HG03558 (cell line): ENCODE measurements at regions not wholly inside any gene's neighbourhood (a gene's known extent, or its start where the extent isn't known, plus 50 kb on each side); places are given as distances from the start of the nearest gene placed in this dataset.
A peak's percentile ranks its signal among the peaks of the same experiment; 100 is the strongest.
"Not testable (repeated sequence)": the region's sequence is repeated elsewhere in the genome, so short reads cannot be mapped to it uniquely, and the experiment has no call there.

Experiments
- ATAC-seq: cut with Tn5 transposase; IDR thresholded peaks from one replicate; pipeline ENCODE4 v1.9.1; 2021; ENCODE audit warnings: moderate number of reproducible peaks; ENCODE audit not compliant: unreplicated experiment; ENCODE audit errors: extremely low read depth

DNA sequence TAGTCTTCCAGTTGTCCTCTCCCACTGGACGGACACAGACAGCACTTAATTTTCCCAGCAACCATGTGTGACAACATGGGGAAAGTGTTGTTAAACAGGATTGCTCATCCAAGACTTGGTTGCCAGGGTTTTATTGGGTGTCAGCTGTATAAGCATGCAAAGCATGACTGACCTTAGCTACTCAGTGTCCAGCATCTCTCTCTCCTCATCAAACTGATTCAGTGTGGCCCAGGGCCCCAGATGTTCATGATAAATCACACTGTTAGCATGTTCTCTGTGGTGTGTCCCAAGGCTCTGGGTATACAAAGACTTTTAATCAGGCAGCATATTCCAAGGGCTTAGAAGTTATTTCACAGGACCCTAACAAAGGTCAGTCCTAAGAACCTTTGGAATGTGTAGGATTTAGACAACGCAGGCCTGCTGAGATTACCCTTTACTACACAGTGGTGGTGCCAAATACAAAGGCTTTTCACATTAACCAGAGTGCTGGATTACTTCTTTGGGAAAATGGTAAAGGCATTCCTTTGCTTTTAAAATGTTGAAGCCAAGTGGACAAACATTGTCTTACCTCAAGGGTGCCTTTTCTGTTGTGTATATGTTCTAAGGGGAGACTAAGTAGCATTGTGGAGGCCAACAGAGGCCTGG is 213.3 kb downstream of the GLUD2 start:
- no peak for ATAC-seq

DNA sequence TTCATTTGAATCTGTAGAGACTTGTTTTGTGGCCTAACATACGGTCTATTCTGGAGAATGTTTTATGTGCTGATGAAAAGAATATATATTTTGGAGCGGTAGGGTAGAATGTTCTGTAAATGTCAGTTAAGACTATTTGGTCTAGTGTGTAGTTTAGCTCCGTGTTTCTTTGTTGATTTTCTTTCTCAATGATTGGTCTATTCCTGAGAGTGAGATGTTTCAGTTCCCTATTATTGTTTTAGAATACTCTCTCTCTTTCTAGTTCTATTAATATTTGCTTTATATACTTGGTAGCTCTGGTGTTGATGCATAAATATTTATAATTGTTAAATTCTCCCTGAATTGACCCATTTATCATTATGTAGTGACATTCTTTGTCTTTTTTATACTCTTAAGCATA is 236.5 kb downstream of the GLUD2 start:
- ATAC-seq: no peak

DNA sequence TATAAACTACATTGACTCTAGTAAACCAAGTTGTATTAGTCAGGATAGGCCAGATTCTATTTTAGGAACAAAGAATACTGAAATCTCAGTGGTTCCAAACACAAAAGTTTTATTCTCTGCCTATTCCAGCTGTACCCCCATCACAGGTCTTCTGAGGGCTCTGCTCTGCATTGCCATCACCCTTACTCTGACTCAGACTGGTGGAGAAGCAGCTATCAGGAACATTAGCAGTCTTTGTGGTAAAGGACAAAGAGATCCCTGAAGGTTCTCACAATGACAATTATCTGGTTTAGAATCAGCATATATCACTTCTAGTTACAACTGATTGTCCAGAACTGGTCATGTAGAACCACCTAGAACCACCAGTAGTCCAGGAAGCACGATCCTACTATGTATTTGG is 251.1 kb downstream of the GLUD2 start:
- ATAC-seq: no peak

DNA sequence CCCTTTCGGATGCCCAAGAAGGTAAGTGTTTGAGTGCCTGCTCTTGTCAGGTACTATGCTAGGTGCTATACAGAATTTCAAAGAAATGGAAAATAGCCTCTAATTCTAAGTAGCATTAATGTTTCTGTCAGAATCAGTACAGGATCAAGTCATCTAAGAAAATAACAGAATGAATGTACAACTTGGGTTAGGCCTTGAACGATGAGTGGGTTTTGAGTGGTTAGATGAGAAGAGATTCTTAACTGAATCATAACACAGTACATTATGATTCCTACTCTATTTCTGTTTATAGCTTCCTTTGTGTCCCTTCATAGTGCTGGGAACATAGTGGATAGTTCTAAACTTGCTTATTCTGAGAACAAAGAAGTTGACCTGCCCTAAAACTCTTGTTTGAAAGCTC is 253.9 kb downstream of the GLUD2 start:
- ATAC-seq: no peak

DNA sequence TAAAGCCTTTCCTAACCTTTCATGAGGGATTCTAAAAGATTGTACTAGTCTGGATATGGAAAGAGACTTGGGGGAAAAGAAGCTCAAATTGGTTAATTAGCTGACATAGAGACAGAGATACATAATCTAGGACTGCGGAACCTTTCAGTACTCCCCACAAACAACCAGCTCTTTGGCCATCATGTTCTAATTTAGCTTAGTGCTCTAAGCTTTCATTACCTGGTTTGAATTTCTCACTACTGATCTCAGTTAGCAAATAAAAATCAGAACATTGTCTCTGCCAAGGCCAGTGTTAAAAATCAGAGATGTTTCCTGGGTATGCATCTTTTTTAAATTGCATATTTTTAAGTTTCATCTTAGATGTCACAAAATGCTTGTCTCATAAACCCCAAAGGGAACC is 254.4 kb downstream of the GLUD2 start:
- ATAC-seq: no peak

DNA sequence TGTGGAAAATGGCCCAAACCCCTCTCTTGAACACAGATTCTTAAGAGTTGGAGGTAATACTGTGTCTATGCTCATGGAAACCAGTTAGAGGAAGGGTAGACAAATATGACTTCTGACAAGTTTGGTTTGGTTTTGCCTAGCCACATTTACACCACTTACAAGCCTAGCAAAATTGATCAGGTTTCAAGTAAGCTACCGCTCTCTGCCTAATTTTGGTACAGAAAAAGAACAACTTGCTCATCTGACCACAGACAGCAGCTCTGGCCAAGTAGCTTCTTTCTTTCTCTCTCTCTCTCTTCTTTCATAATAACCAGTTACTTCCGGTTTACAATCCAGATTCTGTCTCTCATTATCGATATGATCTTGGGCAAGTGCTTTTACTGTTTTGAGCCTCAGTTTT is 260.0 kb downstream of the GLUD2 start:
- ATAC-seq: peak; percentile 54

DNA sequence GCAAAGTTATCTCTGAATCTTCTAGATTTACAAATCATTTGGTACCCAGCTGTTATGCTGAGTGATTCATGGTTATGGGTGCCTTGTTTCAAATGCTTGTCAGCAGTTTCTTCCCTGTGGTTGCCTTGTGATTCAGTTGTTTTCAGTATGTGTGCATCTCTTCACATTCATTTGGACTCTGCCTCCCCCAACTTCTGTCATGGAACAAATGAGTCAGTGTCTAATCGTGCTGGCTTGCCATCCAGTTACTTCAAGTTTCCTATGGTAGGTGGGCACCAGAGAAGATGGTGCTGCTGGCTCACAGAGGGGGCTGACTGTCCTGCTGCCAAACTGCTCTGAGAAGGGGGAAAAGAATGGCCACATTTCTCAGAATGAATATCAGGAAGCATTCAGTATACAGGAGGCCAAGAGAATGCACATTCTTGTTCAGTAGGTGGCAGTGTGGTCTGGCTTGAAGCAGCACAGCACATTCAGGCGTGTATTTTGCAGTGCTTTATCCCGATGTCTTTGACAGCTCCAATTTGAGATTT is 260.9 kb downstream of the GLUD2 start:
- ATAC-seq: peak; percentile 63

DNA sequence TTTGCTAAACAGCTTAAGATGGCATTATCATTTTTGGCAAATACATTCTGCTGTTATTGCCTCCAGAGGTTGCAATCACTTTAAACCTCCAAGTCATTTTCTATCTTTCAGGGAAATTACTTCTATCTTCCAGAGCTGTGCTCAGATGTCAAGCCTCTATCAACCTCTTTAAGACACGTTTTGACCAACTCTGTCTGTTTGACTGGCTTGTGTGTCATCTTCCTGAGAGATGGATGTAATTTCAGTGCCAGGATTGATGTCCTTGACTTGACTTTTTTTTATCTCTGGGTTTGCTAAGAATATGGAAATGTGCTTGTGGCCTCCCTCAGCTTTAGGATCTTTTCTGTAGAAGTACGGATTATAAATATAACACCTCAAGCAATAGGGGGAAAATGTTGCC is 263.4 kb downstream of the GLUD2 start:
- no peak for ATAC-seq

DNA sequence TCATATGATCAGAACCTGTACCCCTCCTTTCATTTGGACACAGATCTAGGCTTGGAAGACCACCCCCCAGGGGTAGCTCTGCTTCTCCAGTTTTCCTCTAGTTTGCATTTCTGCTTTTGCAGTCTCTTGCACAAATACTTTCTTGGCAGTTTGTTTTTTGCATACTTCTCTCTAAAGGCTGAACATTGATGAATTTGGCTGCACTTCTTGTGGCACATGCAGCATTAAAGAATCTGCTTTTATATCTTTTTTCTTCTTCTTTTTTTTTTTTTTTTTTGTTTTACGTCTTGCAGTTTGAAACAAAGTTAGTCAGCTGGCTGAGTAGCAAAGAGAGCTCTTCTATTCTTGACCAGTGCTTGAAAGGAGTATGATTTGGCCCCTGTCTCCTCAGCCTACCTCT is 273.0 kb downstream of the GLUD2 start:
- no peak for ATAC-seq

DNA sequence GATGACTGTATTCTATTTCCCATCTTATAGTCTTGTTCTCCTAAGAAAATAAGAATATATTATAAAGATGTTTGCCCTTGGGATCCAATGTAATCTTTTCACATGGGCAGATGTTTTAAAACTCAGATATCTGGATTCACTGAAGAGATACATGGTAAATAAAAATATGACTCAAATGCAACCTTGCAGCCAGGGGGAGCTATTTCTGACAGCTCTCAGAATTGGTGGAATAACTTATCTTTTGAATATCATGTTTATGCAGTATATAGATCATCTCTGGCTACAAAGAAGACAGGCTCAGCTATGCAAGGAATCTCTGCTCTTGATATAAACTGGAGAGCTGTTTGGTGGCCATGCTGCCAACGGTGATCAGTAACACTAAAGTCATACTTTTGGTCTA is 274.7 kb downstream of the GLUD2 start:
- no peak for ATAC-seq

DNA sequence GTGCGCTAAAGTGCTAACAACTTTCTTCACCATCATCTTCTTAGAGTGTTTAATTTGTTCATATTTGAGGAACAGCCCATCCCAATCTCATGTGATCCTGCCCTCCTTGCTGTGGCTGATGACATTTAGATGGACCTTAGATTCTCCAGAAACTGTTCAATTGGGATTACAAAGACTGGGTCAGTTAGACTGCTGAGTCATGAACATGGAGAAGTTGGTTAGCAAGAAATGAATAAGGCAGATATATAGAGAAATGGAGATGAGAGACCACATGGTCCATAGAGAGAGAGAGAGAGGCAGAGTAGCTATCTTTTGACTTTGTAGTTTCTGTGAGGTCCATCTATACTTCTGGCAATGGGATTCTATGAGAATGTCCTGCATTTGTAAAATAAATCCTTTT is 275.9 kb downstream of the GLUD2 start:
- ATAC-seq: no peak

DNA sequence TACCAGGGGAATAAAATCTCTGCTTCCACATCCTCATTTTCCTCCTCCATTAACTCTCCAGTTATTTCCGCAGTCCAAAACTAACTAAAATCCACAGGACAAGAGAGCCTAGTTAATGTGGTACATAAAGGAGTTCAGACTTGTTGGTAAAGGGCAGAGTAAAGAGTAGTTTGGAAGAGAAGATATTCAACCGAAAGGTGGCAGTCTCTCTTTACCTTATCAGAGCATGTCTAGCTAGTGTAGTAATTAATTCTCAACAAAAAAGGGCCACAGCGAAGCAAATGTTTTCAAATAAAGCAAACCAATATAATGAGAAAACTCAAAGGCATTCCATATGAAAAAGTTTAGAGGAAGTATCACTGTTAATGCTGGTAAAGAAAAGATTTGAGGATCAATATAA is 286.5 kb downstream of the GLUD2 start:
- ATAC-seq: no peak

DNA sequence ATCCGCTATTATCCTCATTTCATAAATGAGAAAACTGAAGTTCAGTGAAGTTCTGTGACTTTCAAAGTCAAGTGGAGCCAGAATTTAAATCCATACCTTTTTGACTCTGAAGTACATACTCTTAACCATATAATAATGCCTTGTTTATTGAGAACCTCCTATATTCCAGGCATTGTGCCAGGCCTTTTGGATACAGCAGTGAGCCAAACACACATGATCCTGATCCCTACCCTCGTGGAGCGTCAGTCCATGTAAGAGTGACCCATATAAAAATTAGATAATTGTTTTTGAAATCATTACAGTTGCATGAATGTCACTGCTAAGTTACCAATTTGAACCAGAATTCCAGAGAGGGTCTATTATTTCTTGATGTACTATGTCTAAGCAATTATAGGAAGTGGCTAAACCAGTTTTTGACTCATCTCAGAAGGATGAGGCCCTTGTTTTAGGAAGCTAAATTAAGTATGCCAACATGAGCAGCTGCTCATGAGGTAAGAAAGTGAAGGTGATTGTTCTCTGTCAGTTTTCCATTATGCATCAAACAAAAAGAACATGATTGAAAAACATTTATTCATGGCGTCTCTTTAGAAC is 289.5 kb downstream of the GLUD2 start:
- no peak for ATAC-seq

DNA sequence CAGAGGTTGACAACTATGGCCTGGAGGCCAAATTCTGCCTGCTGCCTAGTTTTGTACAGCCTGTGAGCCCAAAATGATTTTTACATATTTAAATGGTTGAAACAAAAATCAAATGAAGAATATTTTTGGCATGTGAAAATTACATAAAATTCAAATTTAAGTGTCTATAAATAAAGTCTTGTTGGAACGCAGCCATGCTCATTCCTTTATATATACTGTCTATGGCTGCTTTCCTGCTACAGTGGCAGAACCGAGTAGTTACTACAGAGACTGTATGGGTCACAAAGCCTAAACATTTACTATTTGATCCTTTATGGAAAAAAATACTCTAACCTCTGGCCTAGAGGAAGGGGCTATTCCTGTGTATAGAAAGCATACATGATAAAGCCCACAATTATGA is 290.4 kb downstream of the GLUD2 start:
- no peak for ATAC-seq

DNA sequence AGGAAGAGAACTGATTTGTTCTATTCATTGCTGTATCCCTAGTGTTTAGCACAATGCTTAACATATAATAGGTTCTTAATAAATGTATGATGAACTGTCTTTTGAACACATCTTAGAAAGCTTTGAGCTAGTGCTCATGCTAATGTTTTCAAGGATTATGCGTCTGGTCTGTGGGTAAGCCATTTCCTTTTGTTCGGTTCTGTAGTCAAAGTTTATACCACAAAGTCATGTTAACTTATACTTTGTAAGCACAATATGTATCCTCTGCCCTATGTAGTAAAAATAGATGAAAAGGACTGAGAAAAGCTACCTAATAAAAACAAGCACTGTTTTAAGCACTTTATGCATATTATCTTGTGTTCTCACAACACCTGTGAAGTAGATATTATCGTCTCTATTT is 301.9 kb downstream of the GLUD2 start:
- no peak for ATAC-seq

DNA sequence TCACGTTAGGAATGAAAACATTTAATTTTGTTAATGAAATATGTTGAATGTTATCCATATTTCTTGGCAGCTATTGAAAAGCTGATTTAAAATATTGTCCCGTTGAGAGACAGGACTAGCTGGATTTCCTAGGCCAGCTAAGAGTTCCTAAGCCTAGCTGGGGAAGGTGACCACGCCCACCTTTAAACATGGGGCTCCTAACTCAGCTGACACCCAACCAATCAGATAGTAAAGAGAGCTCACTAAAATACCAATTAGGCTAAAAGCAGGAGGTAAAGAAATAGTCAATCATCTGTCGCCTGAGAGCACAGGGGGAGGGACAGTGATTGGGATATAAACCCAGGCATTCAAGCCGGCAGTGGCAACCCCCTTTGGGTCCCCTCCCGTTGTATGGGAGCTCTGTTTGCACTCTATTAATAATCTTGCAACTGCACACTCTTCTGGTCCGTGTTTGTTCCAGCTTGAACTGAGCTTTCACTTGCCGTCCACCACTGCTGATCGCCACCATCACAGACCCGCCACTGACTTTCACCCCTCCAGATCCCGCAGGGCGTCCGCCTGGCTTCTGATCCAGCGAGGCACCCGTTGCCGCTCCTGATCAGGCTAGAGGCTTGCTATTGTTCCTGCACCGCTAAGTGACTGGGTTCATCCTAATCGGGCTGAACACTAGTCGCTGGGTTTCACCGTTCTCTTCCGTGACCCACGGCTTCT is 308.9 kb downstream of the GLUD2 start:
- no peak for ATAC-seq

DNA sequence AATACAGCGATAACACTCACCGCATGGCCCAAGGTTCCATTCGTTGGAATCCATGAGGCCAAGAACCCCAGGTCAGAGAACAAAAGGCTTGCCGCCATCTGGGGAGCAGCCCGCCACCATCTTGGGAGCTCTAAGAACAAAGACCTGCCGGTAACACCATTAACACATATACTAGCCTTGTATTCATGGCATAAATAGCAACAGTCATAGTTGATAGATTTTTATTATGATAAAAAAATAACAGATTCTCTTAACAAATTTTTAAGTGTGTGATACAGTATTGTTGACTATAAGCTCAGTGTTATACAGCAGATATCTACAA is 309.4 kb downstream of the GLUD2 start:
- ATAC-seq: no peak

DNA sequence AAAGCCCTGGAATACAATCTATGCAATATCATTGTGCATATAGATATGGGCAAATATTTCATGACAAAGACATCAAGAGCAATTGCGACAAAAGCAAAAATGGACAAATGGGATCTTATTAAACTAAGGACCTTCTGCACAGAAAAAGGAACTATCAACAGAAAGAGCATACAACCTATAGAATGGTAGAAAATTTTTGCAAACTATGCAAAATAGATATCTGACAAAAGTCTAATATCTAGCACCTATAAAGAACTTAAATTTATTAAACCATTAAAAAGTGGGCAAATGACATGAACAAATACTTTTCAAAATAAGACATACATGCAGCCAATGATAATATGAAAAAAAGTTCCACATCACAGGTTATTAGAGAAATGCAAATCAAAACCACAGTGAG is 312.9 kb downstream of the GLUD2 start:
- no peak for ATAC-seq

DNA sequence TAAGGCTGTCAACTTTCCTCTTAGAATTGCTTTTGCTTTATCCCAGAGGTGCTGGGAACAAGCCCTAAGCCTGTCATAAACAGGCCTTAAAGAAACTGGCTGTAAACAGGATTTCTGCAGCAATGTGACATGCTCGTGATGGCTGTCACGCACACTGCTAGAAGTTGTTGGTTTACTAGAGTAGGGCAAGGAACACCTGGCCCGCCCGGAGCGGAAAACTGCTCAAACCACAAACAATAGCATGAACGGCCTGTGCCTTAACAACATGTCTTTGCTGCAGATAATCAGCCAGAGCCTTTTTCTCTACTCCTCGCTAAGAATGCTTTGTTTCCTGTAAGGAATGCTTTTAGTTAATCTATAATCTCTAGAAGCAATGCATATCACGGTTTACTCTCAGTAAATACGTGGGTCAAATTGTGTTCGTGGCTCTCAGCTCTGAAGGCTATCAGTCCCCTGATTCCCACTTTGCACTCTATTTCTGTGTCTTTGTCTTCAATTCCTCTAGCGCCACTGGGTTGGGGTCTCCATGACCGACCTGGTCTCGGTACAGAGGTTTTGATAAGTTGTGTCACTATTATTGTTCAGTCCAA is 318.3 kb downstream of the GLUD2 start:
- ATAC-seq: no peak

DNA sequence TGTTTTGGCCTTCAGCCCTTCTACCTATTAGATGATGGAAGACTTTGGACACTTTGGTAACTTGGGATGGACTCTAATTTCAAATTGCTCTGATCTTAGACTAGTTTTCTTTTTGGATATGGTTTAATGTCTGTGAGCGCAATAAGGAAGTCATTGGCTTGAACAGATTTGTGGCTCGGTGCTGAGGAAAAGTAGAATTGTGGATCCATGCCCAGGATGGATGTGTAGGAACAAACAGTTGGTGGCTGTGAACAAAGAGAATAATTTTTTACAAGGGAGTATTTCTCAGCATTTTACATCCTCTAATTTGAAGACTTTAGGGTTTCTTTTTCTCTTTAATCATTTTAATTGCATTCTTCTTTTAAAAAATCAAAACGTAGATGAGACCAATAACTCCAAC is 327.1 kb downstream of the GLUD2 start:
- ATAC-seq: no peak

DNA sequence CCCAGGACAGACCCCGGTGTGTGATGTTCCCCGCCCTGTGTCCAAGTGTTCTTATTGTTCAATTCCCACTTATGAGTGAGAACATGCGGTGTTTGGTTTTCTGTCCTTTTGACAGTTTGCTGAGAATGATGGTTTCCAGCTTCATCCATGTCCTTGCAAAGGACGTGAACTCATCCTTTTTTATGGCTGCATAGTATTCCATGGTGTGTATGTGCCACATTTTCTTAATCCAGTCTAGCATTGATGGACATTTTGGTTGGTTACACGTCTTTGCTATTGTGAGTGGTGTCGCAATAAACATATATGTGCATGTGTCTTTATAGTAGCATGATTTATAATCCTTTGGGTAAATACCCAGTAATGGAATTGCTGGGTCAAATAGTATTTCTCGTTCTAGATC is 334.5 kb downstream of the GLUD2 start:
- ATAC-seq: not testable (repeated sequence)
